ENCODE measurements at regions not wholly inside any gene's neighbourhood (a gene's known extent, or its start where the extent isn't known, plus 50 kb on each side); places are given as distances from the start of the nearest gene placed in this dataset.

GRCh38 chr4:111573386-111573785 is 571.9 kb upstream of the FAM241A start:
- 0% methylated on average over 2 of the region's 2 CpGs for WGBS (ENCODE audit: insufficient coverage, low coverage, missing lambda C conversion rate)
- ChIA-PET POLR2A (no interaction called here), CTCF (ENCODE audit: low intra/inter-chr PET ratio) (no interaction called here)
- H3K9ac ChIP-seq (ENCODE audit: insufficient read depth in 1 of 2, low read depth in 2 of 2, low read length in 2 of 2) = no peak overlapping the region
- H3K79me2 ChIP-seq (ENCODE audit: control insufficient read depth, insufficient read depth, low read length) = no peaks in the 10 kb centered on the region
- no TSS peak for BruUV-seq (replicated peaks)
- no peak for DNase-seq (ENCODE audit: extremely low read depth in 1 of 4, low spot score in 3 of 4)
- no peak overlapping the region for H3K4me3 ChIP-seq
- no peak overlapping the region for H3K27ac ChIP-seq (ENCODE audit: extremely low read depth, low read depth, low read length)
- H3K36me3 ChIP-seq (ENCODE audit: control insufficient read depth, insufficient read depth, low read length) = no peaks in the 10 kb centered on the region
- no peak overlapping the region for H3K4me2 ChIP-seq (ENCODE audit: insufficient read depth, low read length)
- no peak overlapping the region for H2AFZ ChIP-seq (ENCODE audit: low read depth, low read length)
- in situ Hi-C loops (cut with MboI) (no loop called here), intact Hi-C loops (cut with micrococcal nuclease) (no loop called here)
- H3K9me1 ChIP-seq (ENCODE audit: control insufficient read depth, insufficient read depth, low read length) = no peaks in the 10 kb centered on the region
- FAIRE-seq = no peak
- TF ChIP-seq FOXP4 (CRISPR knock-in tag; IDR thresholded peaks at IDR 0.05; ENCODE audit: borderline replicate concordance) = no peak
- TF ChIP-seq ARID3A (IDR thresholded peaks at IDR 0.05; ENCODE audit: borderline replicate concordance, low read depth, low read length) = no peak
- no peak for TF ChIP-seq STAT5A (IDR thresholded peaks at IDR 0.05; ENCODE audit: borderline replicate concordance, low read length)
- no peak for TF ChIP-seq GTF2E2 (tag; IDR thresholded peaks at IDR 0.05)
- TF ChIP-seq ZFP30 (CRISPR knock-in tag; IDR thresholded peaks at IDR 0.05; ENCODE audit: borderline replicate concordance) = no peak
- TF ChIP-seq KAT8 (IDR thresholded peaks at IDR 0.05; ENCODE audit: low read depth) = no peak
- TF ChIP-seq HDAC1 (IDR thresholded peaks at IDR 0.05) = no peak
- TF ChIP-seq NELFE (IDR thresholded peaks at IDR 0.05; ENCODE audit: insufficient read depth, insufficient read length) = no peak
- TF ChIP-seq CBX1 (IDR thresholded peaks at IDR 0.05; ENCODE audit: low read depth) = no peak
- no peak for TF ChIP-seq TBL1XR1 (IDR thresholded peaks at IDR 0.05; ENCODE audit: low read length in 2 of 2)
- TF ChIP-seq KHSRP (IDR thresholded peaks at IDR 0.05) = no peak
- no peak for TF ChIP-seq DMBX1 (CRISPR knock-in tag; IDR thresholded peaks at IDR 0.05; ENCODE audit: borderline replicate concordance)
- no peak for TF ChIP-seq ZNF695 (CRISPR knock-in tag; IDR thresholded peaks at IDR 0.05)
- no peak for TF ChIP-seq TCFL5 (CRISPR knock-in tag; conservative IDR thresholded peaks at IDR 0.05)
- no peak for TF ChIP-seq BRCA1 (IDR thresholded peaks at IDR 0.05)
- TF ChIP-seq BRCA1 (CRISPR knock-in tag; IDR thresholded peaks at IDR 0.05) = no peak
- TF ChIP-seq RBM17 (IDR thresholded peaks at IDR 0.05; ENCODE audit: borderline replicate concordance, low read depth, low read length) = no peak
- TF ChIP-seq BCL6 (CRISPR knock-in tag; IDR thresholded peaks at IDR 0.05) = no peak
- TF ChIP-seq ASH1L (IDR thresholded peaks at IDR 0.05; ENCODE audit: borderline replicate concordance, low read depth, partially characterized antibody) = no peak
- no peak for TF ChIP-seq RAD21 (CRISPR knock-in tag; conservative IDR thresholded peaks at IDR 0.05 in 1 of 2, IDR thresholded peaks at IDR 0.05 in 1 of 2)
- no peak for TF ChIP-seq HCFC1 (IDR thresholded peaks at IDR 0.05; ENCODE audit: low read depth, low read length)
- no peaks in the 10 kb centered on the region for H3K9me3 ChIP-seq (replicated peaks; ENCODE audit: control insufficient read depth, insufficient read depth, low read depth, low read length)
- no peaks in the 10 kb centered on the region for H3K4me1 ChIP-seq (replicated peaks in 1 of 2; ENCODE audit: control insufficient read depth in 2 of 2, insufficient read depth in 2 of 2, low read length in 2 of 2)
- no peaks in the 10 kb centered on the region for H3K27me3 ChIP-seq (ENCODE audit: control insufficient read depth in 2 of 2, insufficient read depth in 2 of 2, low read length in 2 of 2)
- ATAC-seq = no peak
- H4K20me1 ChIP-seq (replicated peaks; ENCODE audit: control insufficient read depth, insufficient read depth, low read length) = no peaks in the 10 kb centered on the region
